Neural cell (in vitro differentiated cells): ENCODE measurements at regions not wholly inside any gene's neighbourhood (a gene's known extent, or its start where the extent isn't known, plus 50 kb on each side); places are given as distances from the start of the nearest gene placed in this dataset.

Experiments used
- H2AFZ ChIP-seq: fragments of 200-600, 300-800 bp; sonication (generic), shearing (Covaris generic); 2 replicates; pipeline ENCODE4 v1.6.0; 2014; ENCODE audit warnings: low read depth, mild to moderate bottlenecking, antibody characterized with exemption, low read length, moderate library complexity
- H3F3A ChIP-seq: fragments of 200-600 bp; shearing (Covaris generic); 2 replicates; pipeline ENCODE4 v1.6.1; 2016; ENCODE audit warnings: mild to moderate bottlenecking, moderate library complexity, mixed read lengths, antibody characterized with exemption, low read length; ENCODE audit not compliant: insufficient read depth, poor library complexity, severe bottlenecking
- H3K27ac ChIP-seq: fragments of 200-600, 300-800 bp; sonication (generic), shearing (Covaris generic); 2 replicates; pipeline ENCODE4 v1.5.1; 2014; ENCODE audit warnings: mild to moderate bottlenecking, low read length, moderate library complexity
- H3K27me3 ChIP-seq: fragments of 300-800, 200-600 bp; sonication (generic), shearing (Covaris generic); 2 replicates; pipeline ENCODE4 v1.6.0; 2014; ENCODE audit warnings: mild to moderate bottlenecking, low read depth, low read length, moderate library complexity; ENCODE audit not compliant: insufficient read depth
- H3K36me3 ChIP-seq: fragments of 300-800, 200-600 bp; sonication (generic), shearing (Covaris generic); 2 replicates; pipeline ENCODE4 v1.5.1; 2014; ENCODE audit warnings: mild to moderate bottlenecking, antibody characterized with exemption, low read length, moderate library complexity; ENCODE audit not compliant: insufficient read depth
- H3K4me2 ChIP-seq: fragments of 300-800, 200-600 bp; sonication (generic), shearing (Covaris generic); 2 replicates; pipeline ENCODE4 v1.6.0; 2014; ENCODE audit warnings: mild to moderate bottlenecking, low read length
- H3K4me3 ChIP-seq: fragments of 300-800, 200-600 bp; sonication (generic), shearing (Covaris generic); 2 replicates; pipeline ENCODE4 v1.5.1; 2014; ENCODE audit warnings: mild to moderate bottlenecking, low read length, moderate library complexity
- H3K79me2 ChIP-seq: fragments of 200-600 bp; shearing (Covaris generic); replicated peaks from 2 replicates; pipeline ENCODE4 v1.6.0; 2014; ENCODE audit warnings: mild to moderate bottlenecking, low read length, moderate library complexity; ENCODE audit not compliant: insufficient read depth
- H3K9ac ChIP-seq: fragments of 300-800, 200-600 bp; sonication (generic), shearing (Covaris generic); 2 replicates; pipeline ENCODE4 v1.6.1; 2016; ENCODE audit warnings: mild to moderate bottlenecking, low read length, mixed read lengths
- H3K9me2 ChIP-seq: fragments of 200-600 bp; shearing (Covaris generic); 2 replicates; pipeline ENCODE4 v1.6.1; 2016; ENCODE audit warnings: mild to moderate bottlenecking, low read length, mixed read lengths; ENCODE audit not compliant: insufficient read depth
- H3K9me3 ChIP-seq: fragments of 200-600, 300-800 bp; sonication (generic), shearing (Covaris generic); 2 replicates; pipeline ENCODE4 v1.6.1; 2016; ENCODE audit warnings: mild to moderate bottlenecking, mixed run types, low read length, moderate library complexity, mixed read lengths
- H4K20me1 ChIP-seq: fragments of 200-600 bp; shearing (Covaris generic); 2 replicates; pipeline ENCODE4 v1.6.1; 2016; ENCODE audit warnings: mild to moderate bottlenecking, mixed run types; ENCODE audit not compliant: insufficient read depth
- EP300 ChIP-seq: fragments of 450-650 bp; conservative IDR thresholded peaks from 2 replicates; pipeline ENCODE4 v1.6.1; 2014; ENCODE audit warnings: antibody characterized with exemption, mild to moderate bottlenecking, moderate library complexity; ENCODE audit not compliant: poor library complexity, severe bottlenecking
- EZH2 ChIP-seq: fragments of 200-600, 300-800 bp; shearing (Covaris generic), sonication (generic); IDR thresholded peaks from 2 replicates; pipeline ENCODE4 v1.6.1; 2014; ENCODE audit warnings: antibody characterized with exemption, low read length, borderline replicate concordance, mild to moderate bottlenecking; ENCODE audit not compliant: insufficient read depth, poor library complexity, severe bottlenecking
- MXI1 ChIP-seq: fragments of 450-650 bp; conservative IDR thresholded peaks from 2 replicates; pipeline ENCODE4 v1.6.1; 2014; ENCODE audit warnings: antibody characterized with exemption, mild to moderate bottlenecking; ENCODE audit not compliant: poor library complexity, severe bottlenecking
- POLR2AphosphoS5 ChIP-seq: IDR thresholded peaks from 2 replicates; pipeline ENCODE4 v1.6.1; 2012
- RAD21 ChIP-seq: fragments of 450-650 bp; conservative IDR thresholded peaks from 2 replicates; pipeline ENCODE4 v1.6.1; 2014; ENCODE audit warnings: antibody characterized with exemption, mild to moderate bottlenecking, moderate library complexity
- SMC3 ChIP-seq: fragments of 450-650 bp; conservative IDR thresholded peaks from 2 replicates; pipeline ENCODE4 v1.6.1; 2014; ENCODE audit warnings: antibody characterized with exemption, mild to moderate bottlenecking, moderate library complexity; ENCODE audit not compliant: poor library complexity
- TAF1 ChIP-seq: IDR thresholded peaks from 2 replicates; pipeline ENCODE4 v1.6.1; 2012; ENCODE audit warnings: low read depth
- TF ChIP-seq, protein P1 (sequence below): fragments of 450-650 bp; IDR thresholded peaks from 2 replicates; pipeline ENCODE4 v1.5.1; 2014; ENCODE audit warnings: antibody characterized with exemption, mild to moderate bottlenecking, moderate library complexity; ENCODE audit not compliant: poor library complexity, severe bottlenecking
- TF ChIP-seq, protein P2 (sequence below): IDR thresholded peaks from 2 replicates; pipeline ENCODE4 v1.6.1; 2012; ENCODE audit warnings: borderline replicate concordance

GRCh38 chrX:137742846-137743245, 176.9 kb downstream of the ZIC3 start:
- Histone ChIP-seq H3K27me3 (no peaks in the 10 kb centered on the region), H4K20me1 (no peaks in the 10 kb centered on the region), H2AFZ (no peak overlapping the region), H3K4me3 (no peak overlapping the region), H3K4me2 (no peak overlapping the region), H3K27ac (no peak overlapping the region), H3F3A (no peaks in the 10 kb centered on the region), H3K9me2 (no peaks in the 10 kb centered on the region), H3K36me3 (no peaks in the 10 kb centered on the region), H3K9ac (no peak overlapping the region), H3K79me2 (no peaks in the 10 kb centered on the region), H3K9me3 (no peaks in the 10 kb centered on the region)
- no peak for TF ChIP-seq POLR2AphosphoS5
- no peak for TF ChIP-seq MXI1
- TF ChIP-seq, protein P1, sequence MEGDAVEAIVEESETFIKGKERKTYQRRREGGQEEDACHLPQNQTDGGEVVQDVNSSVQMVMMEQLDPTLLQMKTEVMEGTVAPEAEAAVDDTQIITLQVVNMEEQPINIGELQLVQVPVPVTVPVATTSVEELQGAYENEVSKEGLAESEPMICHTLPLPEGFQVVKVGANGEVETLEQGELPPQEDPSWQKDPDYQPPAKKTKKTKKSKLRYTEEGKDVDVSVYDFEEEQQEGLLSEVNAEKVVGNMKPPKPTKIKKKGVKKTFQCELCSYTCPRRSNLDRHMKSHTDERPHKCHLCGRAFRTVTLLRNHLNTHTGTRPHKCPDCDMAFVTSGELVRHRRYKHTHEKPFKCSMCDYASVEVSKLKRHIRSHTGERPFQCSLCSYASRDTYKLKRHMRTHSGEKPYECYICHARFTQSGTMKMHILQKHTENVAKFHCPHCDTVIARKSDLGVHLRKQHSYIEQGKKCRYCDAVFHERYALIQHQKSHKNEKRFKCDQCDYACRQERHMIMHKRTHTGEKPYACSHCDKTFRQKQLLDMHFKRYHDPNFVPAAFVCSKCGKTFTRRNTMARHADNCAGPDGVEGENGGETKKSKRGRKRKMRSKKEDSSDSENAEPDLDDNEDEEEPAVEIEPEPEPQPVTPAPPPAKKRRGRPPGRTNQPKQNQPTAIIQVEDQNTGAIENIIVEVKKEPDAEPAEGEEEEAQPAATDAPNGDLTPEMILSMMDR, result no peak
- no peak for TF ChIP-seq EZH2
- TF ChIP-seq EP300, result no peak
- TF ChIP-seq, protein P2, sequence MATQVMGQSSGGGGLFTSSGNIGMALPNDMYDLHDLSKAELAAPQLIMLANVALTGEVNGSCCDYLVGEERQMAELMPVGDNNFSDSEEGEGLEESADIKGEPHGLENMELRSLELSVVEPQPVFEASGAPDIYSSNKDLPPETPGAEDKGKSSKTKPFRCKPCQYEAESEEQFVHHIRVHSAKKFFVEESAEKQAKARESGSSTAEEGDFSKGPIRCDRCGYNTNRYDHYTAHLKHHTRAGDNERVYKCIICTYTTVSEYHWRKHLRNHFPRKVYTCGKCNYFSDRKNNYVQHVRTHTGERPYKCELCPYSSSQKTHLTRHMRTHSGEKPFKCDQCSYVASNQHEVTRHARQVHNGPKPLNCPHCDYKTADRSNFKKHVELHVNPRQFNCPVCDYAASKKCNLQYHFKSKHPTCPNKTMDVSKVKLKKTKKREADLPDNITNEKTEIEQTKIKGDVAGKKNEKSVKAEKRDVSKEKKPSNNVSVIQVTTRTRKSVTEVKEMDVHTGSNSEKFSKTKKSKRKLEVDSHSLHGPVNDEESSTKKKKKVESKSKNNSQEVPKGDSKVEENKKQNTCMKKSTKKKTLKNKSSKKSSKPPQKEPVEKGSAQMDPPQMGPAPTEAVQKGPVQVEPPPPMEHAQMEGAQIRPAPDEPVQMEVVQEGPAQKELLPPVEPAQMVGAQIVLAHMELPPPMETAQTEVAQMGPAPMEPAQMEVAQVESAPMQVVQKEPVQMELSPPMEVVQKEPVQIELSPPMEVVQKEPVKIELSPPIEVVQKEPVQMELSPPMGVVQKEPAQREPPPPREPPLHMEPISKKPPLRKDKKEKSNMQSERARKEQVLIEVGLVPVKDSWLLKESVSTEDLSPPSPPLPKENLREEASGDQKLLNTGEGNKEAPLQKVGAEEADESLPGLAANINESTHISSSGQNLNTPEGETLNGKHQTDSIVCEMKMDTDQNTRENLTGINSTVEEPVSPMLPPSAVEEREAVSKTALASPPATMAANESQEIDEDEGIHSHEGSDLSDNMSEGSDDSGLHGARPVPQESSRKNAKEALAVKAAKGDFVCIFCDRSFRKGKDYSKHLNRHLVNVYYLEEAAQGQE, result no peak
- TF ChIP-seq RAD21, result no peak
- no peak for TF ChIP-seq TAF1
- no peak for TF ChIP-seq SMC3

DNA sequence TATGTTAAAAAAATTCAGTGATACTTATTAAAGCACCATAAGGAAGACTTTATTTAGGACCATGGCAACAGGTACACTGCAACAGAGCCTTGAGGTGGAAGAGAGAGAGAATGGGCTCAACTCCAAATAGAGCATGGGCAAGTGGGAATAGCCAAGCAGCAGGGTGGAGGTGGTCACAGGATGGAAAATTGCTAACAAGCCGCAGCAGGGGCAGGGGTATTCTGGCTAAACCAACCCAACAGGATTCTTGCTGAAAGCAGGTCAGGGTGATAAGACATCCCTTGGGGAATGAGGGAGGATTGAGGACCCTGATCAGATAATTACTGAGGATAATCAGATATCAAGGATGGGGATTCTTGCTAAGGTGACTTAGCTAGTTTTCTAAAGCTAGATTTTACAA, 177.5 kb downstream of the ZIC3 start:
- H3K4me2 ChIP-seq, result no peak overlapping the region
- no peaks in the 10 kb centered on the region for H3K36me3 ChIP-seq
- no peaks in the 10 kb centered on the region for H3K9me2 ChIP-seq
- H3K9me3 ChIP-seq, result no peaks in the 10 kb centered on the region
- H4K20me1 ChIP-seq, result no peaks in the 10 kb centered on the region
- no peaks in the 10 kb centered on the region for H3F3A ChIP-seq
- H3K27ac ChIP-seq, result no peak overlapping the region
- no peak overlapping the region for H3K9ac ChIP-seq
- H3K79me2 ChIP-seq, result no peaks in the 10 kb centered on the region
- H2AFZ ChIP-seq, result no peak overlapping the region
- TF ChIP-seq, protein P1, result no peak
- TF ChIP-seq POLR2AphosphoS5, result no peak
- TF ChIP-seq, protein P2, result no peak
- TF ChIP-seq SMC3, result no peak
- TF ChIP-seq EZH2, result no peak
- TF ChIP-seq TAF1, result no peak
- no peak for TF ChIP-seq MXI1
- no peak for TF ChIP-seq RAD21
- no peak for TF ChIP-seq EP300
- no peaks in the 10 kb centered on the region for H3K27me3 ChIP-seq
- no peak overlapping the region for H3K4me3 ChIP-seq
